DMS 273 treated with DMSO at 0.1 percent for 48 hours (cell line): ENCODE measurements at regions not wholly inside any gene's neighbourhood (a gene's known extent, or its start where the extent isn't known, plus 50 kb on each side); places are given as distances from the start of the nearest gene placed in this dataset.

Source experiments
- DNase-seq: peaks from one replicate; lab custom pipeline; 2025; lab: John Stamatoyannopoulos, UW

DNA sequence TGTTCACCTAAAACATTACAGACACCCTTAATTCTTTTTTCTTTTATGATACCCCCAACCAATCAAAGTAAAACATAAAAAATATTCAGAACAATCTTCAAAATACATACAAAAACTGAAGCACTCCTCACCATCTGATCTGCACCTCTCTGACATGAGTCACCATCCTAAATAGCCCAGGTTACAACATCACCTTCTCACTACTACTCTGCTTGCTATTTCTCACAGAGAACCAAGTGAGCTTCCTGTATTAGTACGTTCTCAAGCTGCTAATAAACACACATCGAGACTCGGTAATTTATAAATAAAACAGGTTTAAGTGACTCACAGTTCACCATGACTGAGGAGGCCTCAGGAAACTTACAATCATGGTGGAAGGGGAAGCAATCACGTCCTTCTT is 183.5 kb downstream of the CBLN2 start:
- no peak for DNase-seq

DNA sequence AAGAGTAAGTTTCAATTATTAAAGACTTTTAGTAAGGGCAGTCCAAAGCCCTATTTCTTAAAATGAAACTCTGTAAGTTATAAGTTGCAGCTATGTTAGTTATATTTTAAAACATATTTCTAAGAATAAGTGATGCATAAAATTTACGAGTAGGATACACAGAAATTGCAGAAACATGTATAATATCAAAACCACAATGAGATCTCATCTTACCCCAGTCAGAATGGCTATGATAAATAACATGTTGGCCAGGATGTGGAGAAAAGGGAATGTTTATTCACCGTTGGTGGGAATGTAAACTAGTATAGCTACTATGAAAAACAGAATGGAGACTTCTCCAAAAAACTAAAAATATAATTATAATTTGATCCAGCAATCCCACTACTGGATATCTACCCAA is 201.2 kb downstream of the CBLN2 start:
- DNase-seq: no peak

DNA sequence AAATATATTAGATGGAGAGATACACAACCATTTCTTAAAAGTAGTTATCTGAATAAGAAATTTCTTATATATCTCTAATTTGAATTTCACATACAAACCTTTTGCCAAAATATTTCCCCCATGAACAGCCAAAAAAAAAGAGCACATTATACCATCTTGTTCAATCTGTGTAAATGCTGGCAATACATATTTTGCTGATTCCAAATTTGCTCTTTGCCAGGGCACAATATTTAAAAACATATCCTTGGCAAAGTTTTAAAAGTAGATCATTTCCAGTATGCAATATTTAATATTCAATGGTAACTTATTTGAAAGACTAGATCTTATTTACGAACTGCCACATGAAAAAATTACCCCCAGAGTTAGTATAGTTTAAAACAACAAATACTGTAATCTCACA is 204.2 kb downstream of the CBLN2 start:
- DNase-seq: no peak

DNA sequence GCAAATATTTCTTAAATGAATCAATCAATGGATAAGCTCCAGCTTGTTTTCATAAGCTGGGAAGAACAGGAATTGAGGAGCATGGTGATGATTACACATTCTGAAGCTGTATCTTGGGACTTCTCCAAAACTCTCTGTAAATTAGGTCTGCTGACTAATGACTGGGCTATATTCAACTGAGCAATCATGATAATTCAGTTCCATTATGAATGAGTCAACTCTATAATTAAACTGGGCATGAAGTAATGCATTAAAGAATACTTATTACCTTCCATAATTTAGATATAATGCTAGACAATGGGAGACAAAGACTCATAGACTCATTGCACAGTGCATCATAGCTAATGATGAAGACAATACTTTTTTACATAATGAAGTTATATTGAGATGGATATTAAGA is 207.4 kb downstream of the CBLN2 start:
- no peak for DNase-seq

DNA sequence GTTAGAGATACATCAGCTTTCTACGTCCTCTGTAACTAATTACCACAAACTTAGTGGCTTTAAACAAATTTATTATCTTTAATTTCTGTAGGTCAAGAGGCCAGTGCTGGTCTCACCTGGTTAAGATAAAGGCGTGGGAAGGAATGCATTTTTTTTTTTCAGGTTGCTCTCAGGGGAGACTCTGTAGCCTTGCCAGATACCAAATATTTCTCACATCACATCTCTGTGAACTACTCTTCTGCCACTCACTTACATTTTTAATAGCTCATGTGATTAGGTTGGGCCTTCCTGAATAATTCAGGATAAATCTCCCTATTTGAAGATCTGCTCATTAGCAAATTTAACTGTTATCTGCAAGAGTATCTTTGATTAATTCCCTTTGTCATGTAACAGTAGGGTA is 214.6 kb downstream of the CBLN2 start:
- no peak for DNase-seq

DNA sequence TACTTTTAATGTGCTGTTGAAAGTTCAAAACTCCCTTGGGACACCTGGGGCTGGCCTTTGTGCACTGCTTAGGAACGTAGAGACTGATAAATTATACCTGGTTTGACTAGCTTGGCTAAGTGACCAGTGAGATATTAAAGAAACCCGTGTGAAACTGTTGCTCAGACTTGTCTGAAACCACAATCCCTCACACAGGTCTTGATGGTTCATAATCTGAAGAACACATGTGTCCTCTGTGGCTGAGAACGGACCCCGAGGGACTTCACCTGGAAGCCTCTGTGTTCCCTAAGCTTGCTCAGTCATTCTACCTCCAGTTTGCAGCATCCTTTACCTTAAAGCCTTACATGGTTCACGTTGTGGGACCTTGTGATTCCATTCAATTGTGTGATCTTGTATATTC is 218.8 kb downstream of the CBLN2 start:
- DNase-seq: no peak

DNA sequence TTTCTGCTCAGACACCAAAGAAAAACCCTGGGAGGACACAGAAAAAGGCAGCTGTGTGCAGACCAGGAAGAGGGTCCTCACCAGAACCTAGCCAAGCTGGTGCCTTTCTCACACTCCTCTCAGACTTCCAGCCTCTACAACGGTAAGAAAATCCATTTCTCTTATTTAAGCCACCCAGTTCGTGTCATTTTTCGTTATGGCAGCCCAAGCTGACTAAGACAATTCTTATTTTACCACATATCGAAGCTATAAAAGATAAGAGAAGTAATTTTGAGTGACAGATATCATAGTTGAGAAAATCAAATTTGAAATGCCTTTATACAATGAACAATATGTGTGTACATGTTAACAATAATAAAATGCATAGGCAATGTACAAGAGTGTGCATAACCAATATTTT is 219.5 kb downstream of the CBLN2 start:
- DNase-seq: no peak

DNA sequence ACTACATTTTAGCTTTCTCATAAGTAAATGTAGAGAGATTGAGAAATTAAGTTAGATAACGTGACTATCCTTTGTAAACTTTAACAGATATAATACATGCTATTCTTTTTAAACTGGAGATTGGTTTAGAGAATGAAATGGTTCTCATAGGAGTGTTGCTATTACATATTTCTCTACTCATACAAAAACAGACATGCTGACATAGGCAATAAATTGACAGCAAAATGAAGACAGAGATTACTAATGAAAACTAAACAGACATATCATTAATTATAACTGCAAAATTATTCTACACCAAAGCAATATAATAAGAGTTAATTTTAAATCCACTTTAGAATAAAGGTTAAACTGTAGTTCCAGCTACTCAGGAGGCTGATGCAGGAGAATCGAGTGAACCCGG is 227.6 kb downstream of the CBLN2 start:
- no peak for DNase-seq

DNA sequence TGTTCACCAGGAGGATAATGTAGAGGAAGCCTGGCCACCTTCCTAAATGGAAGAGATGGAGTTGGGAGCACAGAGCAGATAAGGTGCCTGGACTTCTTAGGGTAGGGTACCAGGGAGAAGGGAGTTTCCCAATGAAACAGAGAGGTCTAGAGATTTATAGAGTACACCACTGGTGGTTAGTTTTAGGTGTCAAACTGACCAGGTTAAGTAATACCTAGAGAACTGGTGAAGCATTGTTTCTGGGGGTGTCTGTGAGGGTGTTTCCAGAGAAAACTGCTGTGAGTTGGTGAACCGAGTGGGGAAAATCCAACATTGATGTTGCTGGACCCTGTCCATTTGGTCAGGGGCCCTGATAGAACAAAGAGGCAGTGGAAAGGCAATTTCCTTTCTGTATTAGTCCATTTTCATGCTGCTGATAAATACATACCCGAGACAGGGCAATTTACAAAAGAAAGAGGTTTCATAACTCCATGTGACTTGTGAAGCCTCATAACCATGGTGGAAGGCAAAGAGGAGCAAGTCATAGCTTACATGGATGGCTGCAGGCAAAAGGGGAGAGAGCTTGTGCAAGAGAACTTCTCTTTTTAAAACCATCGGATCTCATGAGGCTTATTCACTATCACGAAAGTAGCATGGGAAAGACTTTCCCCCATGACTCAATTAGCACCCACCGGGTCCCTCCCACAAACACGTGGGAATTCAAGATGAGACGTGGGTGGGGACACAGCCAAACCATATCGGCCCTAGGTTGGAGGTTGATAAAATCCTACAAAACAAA is 260.8 kb downstream of the CBLN2 start:
- no peak for DNase-seq

DNA sequence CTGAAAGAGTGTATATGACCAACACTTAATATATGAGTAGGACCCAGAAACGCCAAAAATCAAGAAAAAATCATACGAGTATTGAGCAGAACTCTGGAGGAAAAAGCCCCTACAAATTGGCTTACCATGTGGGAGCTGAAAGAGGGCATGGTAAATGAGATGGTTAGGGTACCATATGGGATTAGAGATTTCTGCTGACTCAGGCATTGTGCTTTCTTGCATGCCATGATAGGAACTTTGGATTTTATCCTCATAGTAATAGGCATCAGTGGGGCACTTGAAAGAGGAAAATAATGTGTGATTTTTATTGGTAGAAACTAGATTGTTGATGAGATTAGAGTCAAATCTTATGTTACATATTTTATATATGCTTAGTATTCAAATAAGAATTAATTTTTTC is 271.1 kb downstream of the CBLN2 start:
- no peak for DNase-seq

DNA sequence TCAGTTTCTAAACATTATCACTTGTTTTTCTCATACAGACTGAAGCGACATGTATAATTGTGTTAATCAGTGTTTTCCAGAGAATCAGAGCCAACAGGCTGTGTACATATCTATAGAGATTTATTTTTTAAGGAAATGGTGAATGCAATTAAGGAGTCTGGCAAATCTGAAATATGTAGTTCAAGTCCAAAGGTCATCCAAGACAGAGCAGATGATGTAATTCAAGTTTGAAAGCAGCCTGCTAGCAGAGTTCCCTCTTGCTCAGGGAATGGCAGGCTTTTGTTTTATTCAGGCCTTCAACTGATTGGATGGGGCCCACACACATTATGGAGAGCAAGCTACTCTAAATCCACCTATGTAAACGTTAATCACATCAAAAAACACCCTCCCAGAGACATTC is 282.6 kb downstream of the CBLN2 start:
- DNase-seq: no peak

DNA sequence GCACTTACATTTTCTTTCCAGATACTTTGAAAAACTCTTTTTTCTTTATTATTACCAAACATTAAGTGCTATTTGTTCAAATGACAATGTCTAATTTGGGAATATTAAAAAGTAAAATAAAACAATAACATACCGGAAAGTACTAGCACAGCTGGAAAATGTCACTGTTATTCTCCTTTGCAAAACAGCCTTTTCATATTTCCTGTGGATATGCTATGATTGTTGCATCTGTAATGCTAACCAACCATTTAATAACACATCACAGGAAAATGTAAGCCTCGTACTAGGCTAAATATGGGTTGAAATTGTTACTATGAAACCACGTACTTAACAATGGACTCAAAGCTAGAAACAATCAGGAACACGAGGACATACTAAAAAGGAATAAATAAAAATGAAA is 298.1 kb downstream of the CBLN2 start:
- no peak for DNase-seq

DNA sequence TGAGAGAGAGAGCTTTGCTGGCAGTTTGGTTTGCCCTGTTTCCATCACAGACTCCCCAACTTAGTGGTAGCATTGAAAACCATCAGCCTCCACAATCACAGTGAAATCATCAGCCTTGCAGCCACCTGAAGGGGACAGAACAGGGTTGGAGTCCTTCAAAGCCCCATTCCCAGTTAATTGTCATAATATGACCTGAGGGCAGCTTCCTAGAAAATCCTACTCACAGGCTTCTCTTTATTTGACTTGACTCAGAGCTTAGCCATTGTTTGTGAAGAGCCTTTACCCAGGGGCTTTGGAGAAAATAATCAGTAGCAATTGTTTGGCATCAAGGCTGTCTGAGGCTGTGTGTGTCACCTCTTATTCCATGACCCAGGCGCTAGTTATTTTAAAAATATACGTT is 308.7 kb downstream of the CBLN2 start:
- no peak for DNase-seq

DNA sequence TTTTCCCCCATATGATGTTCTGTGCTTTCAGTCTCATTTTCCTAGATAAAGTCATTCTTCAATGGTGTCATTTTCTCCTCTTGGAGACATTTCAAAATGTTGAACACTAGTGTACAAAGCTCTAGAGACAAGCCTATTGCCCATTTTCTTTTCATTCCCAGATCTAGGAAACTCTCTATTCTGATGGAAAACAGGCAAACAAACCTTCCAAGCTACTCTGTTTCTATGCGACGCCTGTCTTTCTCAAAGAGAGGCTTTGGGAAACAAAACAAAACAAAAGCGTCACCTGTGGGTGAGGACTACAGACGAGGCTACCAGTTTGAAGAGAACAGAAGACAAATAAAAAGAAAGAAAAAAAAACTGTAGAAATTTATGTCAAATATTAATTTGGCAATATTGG is 311.0 kb downstream of the CBLN2 start:
- DNase-seq: no peak

DNA sequence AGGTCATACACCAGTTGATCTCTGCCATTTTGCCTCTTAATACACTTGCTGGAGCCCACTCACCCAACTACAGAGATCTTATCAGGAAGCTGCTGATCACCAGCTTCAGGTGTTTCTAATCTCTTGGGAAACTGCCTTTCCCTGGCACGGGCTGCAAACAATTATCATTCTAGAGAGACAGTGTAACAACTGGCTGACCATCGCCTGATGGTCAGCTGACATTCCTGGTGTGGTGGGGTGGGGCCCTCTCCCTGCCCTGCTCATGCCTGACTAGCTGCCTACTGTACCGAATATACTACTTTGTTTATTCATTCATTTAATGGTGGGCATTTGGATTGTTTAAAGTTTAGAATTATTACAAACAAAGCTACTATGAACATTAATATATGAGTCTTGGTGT is 311.5 kb downstream of the CBLN2 start:
- no peak for DNase-seq

DNA sequence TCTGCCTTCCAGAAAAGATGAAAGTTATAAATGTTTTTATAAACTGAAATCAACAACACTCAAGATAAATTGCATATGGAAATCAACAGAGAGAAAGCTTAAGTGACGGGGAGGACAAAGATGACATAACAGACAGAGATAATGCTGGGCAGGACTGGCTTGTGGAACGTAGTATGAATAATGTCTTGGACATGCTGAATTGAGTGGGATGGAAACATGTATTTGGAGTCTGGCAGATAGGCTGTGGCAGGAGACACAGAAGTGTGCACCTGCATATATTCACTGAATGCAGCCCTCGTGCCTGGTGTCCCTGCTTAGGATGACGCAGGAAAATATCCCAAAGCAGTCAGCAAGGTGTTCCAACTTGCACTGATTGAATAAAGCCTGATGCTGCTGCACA is 318.2 kb downstream of the CBLN2 start:
- DNase-seq: no peak

DNA sequence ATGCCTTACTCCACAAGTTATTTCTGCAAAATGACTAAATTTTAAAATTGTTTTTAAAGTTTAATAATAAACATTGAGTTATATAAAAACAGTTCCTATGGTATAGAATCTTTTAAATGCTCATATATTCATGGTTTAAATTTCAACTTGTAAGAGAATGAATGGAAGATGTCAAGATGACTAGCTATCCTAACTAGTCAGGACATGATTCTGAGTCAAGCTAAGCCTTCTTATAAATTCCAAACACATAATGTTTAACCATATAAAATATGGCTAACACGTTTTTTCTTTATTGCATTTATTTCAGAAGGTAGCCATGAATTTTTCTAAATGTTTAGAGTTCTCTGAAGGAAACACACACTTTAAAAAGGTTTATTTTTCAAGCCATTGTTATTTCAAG is 320.4 kb downstream of the CBLN2 start:
- no peak for DNase-seq

DNA sequence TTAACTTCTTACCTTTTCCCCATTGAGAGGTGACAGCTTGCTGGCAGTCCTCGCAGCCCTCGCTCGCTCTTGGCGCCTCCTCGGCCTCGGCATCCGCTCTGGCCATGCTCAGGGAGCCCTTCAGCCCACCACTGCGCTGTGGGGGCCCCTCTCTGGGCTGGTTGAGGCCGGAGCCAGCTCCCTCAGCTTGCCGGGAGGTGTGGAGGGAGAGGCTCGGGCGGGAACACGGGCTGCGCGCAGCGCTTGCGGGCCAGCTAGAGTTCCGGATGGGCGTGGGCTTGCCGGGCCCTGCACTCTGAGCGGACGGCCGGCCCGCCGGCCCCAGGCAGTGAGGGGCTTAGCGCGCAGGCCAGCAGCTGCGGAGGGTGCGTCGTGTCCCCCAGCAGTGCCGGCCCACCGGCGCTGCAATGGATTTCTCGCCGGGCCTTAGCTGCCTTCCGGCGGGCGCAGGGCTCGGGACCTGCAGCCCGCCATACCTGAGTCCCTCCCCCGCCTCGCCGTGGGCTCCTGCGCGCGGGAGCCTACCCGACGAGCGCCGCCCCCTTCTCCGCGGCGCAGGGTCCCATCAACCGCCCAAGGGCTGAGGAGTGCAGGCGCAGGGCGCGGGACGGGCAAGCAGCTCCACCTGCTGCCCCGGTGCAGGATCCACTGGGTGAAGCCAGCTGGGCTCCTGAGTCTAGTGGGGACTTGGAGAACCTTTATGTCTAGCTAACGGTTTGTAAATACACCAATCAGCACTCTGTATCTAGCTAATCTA is 335.0 kb downstream of the CBLN2 start:
- DNase-seq: no peak

DNA sequence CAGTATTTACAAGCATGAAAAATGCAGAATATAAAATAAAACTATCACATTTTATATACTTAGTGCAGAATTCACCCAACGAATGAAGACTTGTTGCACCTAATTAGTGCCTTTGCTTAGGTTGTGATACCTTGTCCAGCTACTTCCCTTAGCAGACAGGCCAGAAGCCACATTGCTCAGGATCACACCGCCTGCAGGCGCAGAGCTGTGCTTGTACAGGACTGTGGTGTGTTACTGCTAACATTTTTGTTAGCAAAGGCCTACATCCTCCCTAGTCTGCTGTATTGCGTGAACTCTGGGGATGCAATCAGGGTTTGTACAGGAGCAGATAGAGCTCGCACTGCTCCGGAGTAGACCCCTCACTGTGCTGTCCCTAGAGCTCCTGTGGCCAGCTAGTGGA is 336.9 kb downstream of the CBLN2 start:
- DNase-seq: no peak

DNA sequence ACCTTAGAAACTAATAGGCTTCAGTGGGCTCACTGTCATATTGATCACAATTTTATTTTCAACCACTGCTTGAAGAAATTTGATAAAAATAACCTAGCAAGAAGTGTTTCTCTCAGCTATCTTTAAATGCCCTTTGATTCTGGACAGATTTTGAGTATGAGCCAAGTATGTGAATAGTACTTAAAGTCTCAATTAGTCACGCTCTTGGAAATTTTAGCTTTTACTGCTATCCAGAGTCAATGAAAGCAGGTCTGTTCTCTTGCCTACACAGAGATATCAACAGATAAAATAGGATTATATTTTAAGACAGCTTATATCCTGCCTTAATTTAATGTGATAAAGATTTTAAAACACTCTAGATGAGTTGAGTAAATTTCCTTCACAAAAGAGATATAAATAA is 337.3 kb downstream of the CBLN2 start:
- no peak for DNase-seq

DNA sequence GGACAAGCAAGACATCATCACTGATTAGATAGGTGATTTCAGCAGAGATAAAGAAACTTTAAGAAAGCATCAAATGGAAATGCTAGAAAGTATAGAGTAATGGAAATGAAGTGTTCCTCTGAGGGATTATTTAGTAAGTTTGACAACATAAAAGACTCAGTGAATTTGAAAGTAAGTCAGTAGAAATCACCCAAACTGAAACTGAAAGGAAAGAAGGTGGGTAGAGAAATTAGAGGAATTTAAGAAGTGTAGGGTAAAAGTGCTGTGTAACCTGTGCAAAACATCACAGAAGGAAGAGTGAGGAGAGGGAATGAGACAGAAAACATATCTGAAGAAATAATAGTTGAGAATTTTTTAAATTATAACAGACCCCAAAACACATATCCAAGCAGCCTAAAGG is 343.1 kb downstream of the CBLN2 start:
- no peak for DNase-seq

DNA sequence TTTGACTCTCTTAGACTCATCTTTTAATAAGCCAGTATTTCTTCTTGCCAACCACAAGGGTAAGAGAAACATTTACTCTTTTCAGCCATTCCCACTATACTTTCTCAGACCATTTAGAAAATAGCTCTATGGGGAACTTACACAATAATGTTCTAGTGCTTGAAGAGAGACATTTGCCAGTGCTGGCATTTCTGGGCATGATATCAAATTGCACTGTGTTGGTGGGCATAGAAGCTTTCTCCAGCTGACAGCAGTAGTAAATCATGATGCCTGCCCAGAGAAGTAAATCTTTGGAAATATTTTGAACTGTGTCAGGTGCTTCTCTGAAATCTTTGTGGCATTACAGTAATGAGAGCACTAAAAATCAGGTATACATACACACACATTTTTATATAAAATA is 346.6 kb downstream of the CBLN2 start:
- DNase-seq: no peak

DNA sequence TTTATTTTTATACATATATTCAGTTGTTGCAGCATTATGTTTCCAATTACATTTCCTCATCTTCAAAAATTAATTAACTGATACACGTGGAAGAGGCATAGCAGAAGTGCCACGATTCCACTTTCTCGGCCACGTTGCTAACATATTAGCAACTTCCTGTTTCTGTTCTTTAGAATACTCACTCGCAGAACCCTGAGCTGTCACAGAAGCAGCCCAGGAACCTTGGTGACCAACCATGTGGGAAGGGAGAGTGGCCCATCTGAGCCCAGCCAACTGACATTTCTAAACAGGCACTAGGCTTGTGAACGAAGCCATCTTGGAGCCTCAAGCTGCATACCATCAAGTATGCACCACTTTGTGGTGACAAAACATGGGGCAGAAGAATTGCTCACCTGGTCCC is 350.1 kb downstream of the CBLN2 start:
- no peak for DNase-seq

DNA sequence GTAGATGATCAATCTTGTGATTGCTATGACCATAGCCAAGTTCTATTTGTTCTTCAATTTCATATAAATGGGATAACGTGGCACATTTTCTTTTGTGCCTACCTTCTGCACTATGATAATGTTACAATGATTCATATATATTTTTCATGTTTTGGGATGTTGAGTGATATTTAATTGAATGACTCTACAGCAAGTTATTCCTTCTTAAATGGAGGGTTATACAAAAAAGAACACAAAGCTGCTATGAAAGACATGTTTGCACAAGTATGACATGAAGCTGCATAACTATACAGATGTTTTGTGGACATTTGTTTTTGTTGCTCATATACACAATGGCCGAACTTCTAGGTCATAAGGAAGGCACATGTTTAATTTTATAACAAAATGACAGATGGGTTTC is 356.2 kb downstream of the CBLN2 start:
- DNase-seq: no peak
